ENCODE measurements at regions not wholly inside any gene's neighbourhood (a gene's known extent, or its start where the extent isn't known, plus 50 kb on each side); places are given as distances from the start of the nearest gene placed in this dataset.

GRCh38 chr13:47816831-47817230, 184.2 kb downstream of the SUCLA2 start:
- Histone ChIP-seq H3K4me3 (ENCODE audit: low read depth, low read length) (no peak overlapping the region), H3K4me1 (ENCODE audit: control insufficient read depth, insufficient read depth, low read length) (no peaks in the 10 kb centered on the region), H3K9me3 (ENCODE audit: control insufficient read depth, insufficient read depth, low read depth, low read length) (no peaks in the 10 kb centered on the region), H3K27ac (ENCODE audit: extremely low read depth, low read depth, low read length) (no peak overlapping the region), H3K36me3 (ENCODE audit: control insufficient read depth in 2 of 2, insufficient read depth in 1 of 2, low read length in 2 of 2) (no peaks in the 10 kb centered on the region)
- TF ChIP-seq GLIS1 (tag by site-specific recombination; IDR thresholded peaks at IDR 0.05) = no peak
- no peak for TF ChIP-seq TRIM28 (IDR thresholded peaks at IDR 0.05; ENCODE audit: borderline replicate concordance, low read length)
- TF ChIP-seq PRDM10 (tag by site-specific recombination; IDR thresholded peaks at IDR 0.05) = no peak
- TF ChIP-seq ZNF280D (tag by site-specific recombination; IDR thresholded peaks at IDR 0.05) = no peak
- no peak for TF ChIP-seq ZNF558 (tag by site-specific recombination; IDR thresholded peaks at IDR 0.05)
- TF ChIP-seq ZNF37A (tag by site-specific recombination; IDR thresholded peaks at IDR 0.05) = no peak
- no peak for TF ChIP-seq ZFP3 (tag by site-specific recombination; IDR thresholded peaks at IDR 0.05; ENCODE audit: low read depth)
- no peak for TF ChIP-seq ZNF654 (tag by site-specific recombination; IDR thresholded peaks at IDR 0.05; ENCODE audit: low read depth)
- no peak for TF ChIP-seq ZNF610 (tag by site-specific recombination; IDR thresholded peaks at IDR 0.05; ENCODE audit: borderline replicate concordance)
- TF ChIP-seq ZNF138 (tag by site-specific recombination; IDR thresholded peaks at IDR 0.05; ENCODE audit: borderline replicate concordance) = no peak
- TF ChIP-seq ZNF24 (tag by site-specific recombination; IDR thresholded peaks at IDR 0.05) = no peak
- POLR2A ChIA-PET = no interaction called here
- CTCF ChIA-PET = no interaction called here

GRCh38 chr13:47813718-47814117, 187.4 kb downstream of the SUCLA2 start:
- H3K9me3 ChIP-seq (ENCODE audit: control insufficient read depth, insufficient read depth, low read depth, low read length) = no peaks in the 10 kb centered on the region
- no peaks in the 10 kb centered on the region for H3K4me1 ChIP-seq (ENCODE audit: control insufficient read depth, insufficient read depth, low read length)
- no peaks in the 10 kb centered on the region for H3K36me3 ChIP-seq (ENCODE audit: control insufficient read depth in 2 of 2, insufficient read depth in 1 of 2, low read length in 2 of 2)
- ChIA-PET POLR2A (no interaction called here), CTCF (interaction anchor here (0.6 kb wide), 1 partner anchor 920 kb away, joined by 4 read pairs; no protein-coding TSS in a partner anchor)
- no peak overlapping the region for H3K4me3 ChIP-seq (ENCODE audit: low read depth, low read length)
- H3K27ac ChIP-seq (ENCODE audit: extremely low read depth, low read depth, low read length) = no peak overlapping the region
- TF ChIP-seq ZNF174 (tag by site-specific recombination; IDR thresholded peaks at IDR 0.05) (no peak), ZNF324 (tag by site-specific recombination; IDR thresholded peaks at IDR 0.05) (no peak), ZBTB21 (tag by site-specific recombination; IDR thresholded peaks at IDR 0.05) (no peak), ZNF335 (tag by site-specific recombination; conservative IDR thresholded peaks at IDR 0.05) (no peak), ZNF747 (tag by site-specific recombination; IDR thresholded peaks at IDR 0.05) (no peak), ZBTB26 (tag by site-specific recombination; optimal IDR thresholded peaks at IDR 0.05) (no peak), ZNF10 (tag by site-specific recombination; IDR thresholded peaks at IDR 0.05) (no peak), REST (tag by site-specific recombination; IDR thresholded peaks at IDR 0.05) (no peak), ZNF37A (tag by site-specific recombination; IDR thresholded peaks at IDR 0.05) (no peak), ZNF501 (tag by site-specific recombination; IDR thresholded peaks at IDR 0.05) (no peak), ZNF473 (tag by site-specific recombination; IDR thresholded peaks at IDR 0.05) (no peak), ZNF398 (tag by site-specific recombination; IDR thresholded peaks at IDR 0.05) (no peak)
